SK-N-SH treated with all-trans-retinoic acid at 6 μM for 48 hours (cell line): ENCODE measurements at regions not wholly inside any gene's neighbourhood (a gene's known extent, or its start where the extent isn't known, plus 50 kb on each side); places are given as distances from the start of the nearest gene placed in this dataset.

ENCODE experiments used
- ARNTL ChIP-seq: fragments of 450-650 bp; formaldehyde crosslinking; IDR thresholded peaks from 2 replicates; pipeline ENCODE4 v1.5.0; 2020; ENCODE audit warnings: low read depth, mild to moderate bottlenecking, moderate library complexity, borderline replicate concordance
- BACH2 ChIP-seq: fragments of 250-450 bp; sonication (Bioruptor Pico); IDR thresholded peaks from 2 replicates; pipeline ENCODE4 v1.9.0; 2021; ENCODE audit warnings: mild to moderate bottlenecking, borderline replicate concordance
- CREB5 ChIP-seq: fragments of 250-450 bp; sonication (Bioruptor Pico); IDR thresholded peaks from 2 replicates; pipeline ENCODE4 v1.5.1; 2020; ENCODE audit warnings: low read depth, mild to moderate bottlenecking, moderate library complexity
- OSR1 ChIP-seq: fragments of 250-450 bp; sonication (Bioruptor Pico); IDR thresholded peaks from 2 replicates; pipeline ENCODE4 v1.8.0; 2022; ENCODE audit warnings: moderate library complexity, mild to moderate bottlenecking, inconsistent platforms
- PATZ1 ChIP-seq: fragments of 250-450 bp; sonication (Bioruptor Pico); IDR thresholded peaks from 2 replicates; pipeline ENCODE4 v1.8.0; 2020; ENCODE audit warnings: mild to moderate bottlenecking, moderate library complexity, borderline replicate concordance
- POU6F1 ChIP-seq: fragments of 250-450 bp; sonication (Bioruptor Pico); IDR thresholded peaks from 2 replicates; pipeline ENCODE4 v1.8.0; 2021; ENCODE audit warnings: low read depth, mild to moderate bottlenecking, moderate library complexity, borderline replicate concordance
- TOX ChIP-seq: fragments of 250-450 bp; sonication (Bioruptor Pico); IDR thresholded peaks from 2 replicates; pipeline ENCODE4 v1.8.0; 2021; ENCODE audit warnings: mild to moderate bottlenecking, moderate library complexity, borderline replicate concordance
- TSHZ2 ChIP-seq: fragments of 250-450 bp; sonication (Bioruptor Pico); IDR thresholded peaks from 2 replicates; pipeline ENCODE4 v1.5.0; 2020; ENCODE audit warnings: mild to moderate bottlenecking, moderate library complexity

GRCh38 chr7:149381245-149381644 is 79.6 kb downstream of the ZNF777 start:
- TF ChIP-seq TSHZ2 (CRISPR knock-in tag): no peak
- TF ChIP-seq BACH2 (CRISPR knock-in tag): no peak
- no peak for TF ChIP-seq PATZ1 (CRISPR knock-in tag)
- TF ChIP-seq CREB5: no peak
- no peak for TF ChIP-seq TOX
- no peak for TF ChIP-seq OSR1
- no peak for TF ChIP-seq ARNTL (CRISPR knock-in tag)
- no peak for TF ChIP-seq POU6F1 (CRISPR knock-in tag)
